ENCODE measurements at regions not wholly inside any gene's neighbourhood (a gene's known extent, or its start where the extent isn't known, plus 50 kb on each side); places are given as distances from the start of the nearest gene placed in this dataset.

- Histone ChIP-seq H3K27me3 (ENCODE audit: insufficient read depth, low read depth, severe bottlenecking) (peaks cover 7% of the 10 kb centered on the region), H3K4me3 (ENCODE audit: low read depth, low read length) (no peak overlapping the region), H3K9me3 (ENCODE audit: severe bottlenecking) (no peaks in the 10 kb centered on the region), H3K27ac (no peak overlapping the region), H3K36me3 (no peaks in the 10 kb centered on the region)
- TF ChIP-seq CTCF (IDR thresholded peaks at IDR 0.05; ENCODE audit: low read depth, low read length) = no peak
- no peak for DNase-seq
Observed at GRCh38 chr7:55273186-55273980, 91.8 kb upstream of the LANCL2 start.

- no peak for TF ChIP-seq CTCF (IDR thresholded peaks at IDR 0.05; ENCODE audit: low read depth, low read length)
- Histone ChIP-seq H3K9me3 (ENCODE audit: severe bottlenecking) (no peaks in the 10 kb centered on the region), H3K36me3 (no peaks in the 10 kb centered on the region), H3K27ac (no peak overlapping the region), H3K27me3 (ENCODE audit: insufficient read depth, low read depth, severe bottlenecking) (peaks cover 4% of the 10 kb centered on the region), H3K4me3 (ENCODE audit: low read depth, low read length) (no peak overlapping the region)
- DNase-seq = no peak
Observed at GRCh38 chr7:55274156-55274555, 91.0 kb upstream of the LANCL2 start.

GRCh38 chr7:55275291-55276200 is 89.6 kb upstream of the LANCL2 start:
- no peak for DNase-seq
- Histone ChIP-seq H3K36me3 (no peaks in the 10 kb centered on the region), H3K27ac (no peak overlapping the region), H3K4me3 (ENCODE audit: low read depth, low read length) (no peak overlapping the region), H3K9me3 (ENCODE audit: severe bottlenecking) (no peaks in the 10 kb centered on the region), H3K27me3 (ENCODE audit: insufficient read depth, low read depth, severe bottlenecking) (no peaks in the 10 kb centered on the region)
- no peak for TF ChIP-seq CTCF (IDR thresholded peaks at IDR 0.05; ENCODE audit: low read depth, low read length)

GRCh38 chr7:55276572-55277295 is 88.4 kb upstream of the LANCL2 start:
- Histone ChIP-seq H3K27ac (no peak overlapping the region), H3K27me3 (ENCODE audit: insufficient read depth, low read depth, severe bottlenecking) (no peaks in the 10 kb centered on the region), H3K9me3 (ENCODE audit: severe bottlenecking) (no peaks in the 10 kb centered on the region), H3K36me3 (no peaks in the 10 kb centered on the region), H3K4me3 (ENCODE audit: low read depth, low read length) (no peak overlapping the region)
- DNase-seq = no peak
- TF ChIP-seq CTCF (IDR thresholded peaks at IDR 0.05; ENCODE audit: low read depth, low read length) = no peak

- H3K9me3 ChIP-seq (ENCODE audit: severe bottlenecking) = no peaks in the 10 kb centered on the region
- no peak overlapping the region for H3K4me3 ChIP-seq (ENCODE audit: low read depth, low read length)
- no peak overlapping the region for H3K27ac ChIP-seq
- TF ChIP-seq CTCF (IDR thresholded peaks at IDR 0.05; ENCODE audit: low read depth, low read length) = no peak
- no peak for DNase-seq
- H3K27me3 ChIP-seq (ENCODE audit: insufficient read depth, low read depth, severe bottlenecking) = no peaks in the 10 kb centered on the region
- H3K36me3 ChIP-seq = no peaks in the 10 kb centered on the region
Observed at GRCh38 chr7:55277916-55278315, 87.2 kb upstream of the LANCL2 start.
